ENCODE measurements at regions not wholly inside any gene's neighbourhood (a gene's known extent, or its start where the extent isn't known, plus 50 kb on each side); places are given as distances from the start of the nearest gene placed in this dataset.

DNA sequence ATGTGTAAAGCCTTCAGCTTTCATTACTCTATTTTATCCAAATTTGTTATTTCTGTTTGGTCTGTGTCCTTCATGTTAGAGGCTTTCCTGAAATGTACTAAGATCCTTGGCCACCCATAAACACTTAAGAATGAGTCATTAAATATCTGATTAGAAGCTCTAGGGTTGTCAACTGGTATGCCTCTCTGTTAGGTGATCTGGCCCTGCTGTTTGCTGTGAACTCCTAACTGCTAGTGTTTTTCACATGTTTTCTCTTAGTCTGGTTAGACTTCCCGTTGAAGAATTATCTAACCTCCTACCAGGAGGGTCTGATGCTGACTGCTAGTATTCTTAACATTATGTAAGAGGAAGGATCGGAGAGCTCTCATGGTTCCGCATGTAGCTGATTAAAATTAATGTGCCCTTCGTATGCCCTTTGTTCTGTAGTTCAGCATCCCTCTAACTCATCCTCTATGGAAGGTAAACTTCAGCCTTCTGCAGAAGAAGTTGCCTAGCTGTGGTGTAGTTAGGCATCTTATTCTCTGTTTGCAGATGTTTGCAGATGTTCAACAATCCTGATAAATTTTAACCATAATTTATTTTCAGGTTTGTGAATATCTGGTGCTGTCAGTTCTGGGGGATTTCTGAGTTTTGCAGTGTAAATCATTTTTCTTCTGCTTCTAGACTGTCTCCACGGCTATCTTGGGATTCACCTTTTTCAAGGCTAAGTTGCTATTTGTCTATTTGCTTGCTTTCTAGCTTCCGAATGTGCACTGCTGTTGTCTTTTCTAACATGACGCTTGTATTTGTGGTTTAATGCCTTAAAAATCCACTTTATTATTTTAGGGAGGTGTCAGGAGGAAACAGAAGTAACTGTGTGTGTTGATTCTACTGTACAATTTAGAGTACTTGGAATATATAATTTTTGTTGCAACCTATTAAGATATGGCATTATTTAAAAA lies 207.2 kb upstream of the SPRY2 start:
- no peaks in the 10 kb centered on the region for H3K27me3 ChIP-seq (replicated peaks; ENCODE audit: insufficient read depth)
- 73% methylated on average over 7 of the region's 7 CpGs for WGBS
- DNase-seq (ENCODE audit: low spot score): no peak
- no peaks in the 10 kb centered on the region for H3K36me3 ChIP-seq
- no peak overlapping the region for H3K4me3 ChIP-seq
- H3K27ac ChIP-seq: no peak overlapping the region
- H3K9me3 ChIP-seq: no peaks in the 10 kb centered on the region
- TF ChIP-seq, protein P1, sequence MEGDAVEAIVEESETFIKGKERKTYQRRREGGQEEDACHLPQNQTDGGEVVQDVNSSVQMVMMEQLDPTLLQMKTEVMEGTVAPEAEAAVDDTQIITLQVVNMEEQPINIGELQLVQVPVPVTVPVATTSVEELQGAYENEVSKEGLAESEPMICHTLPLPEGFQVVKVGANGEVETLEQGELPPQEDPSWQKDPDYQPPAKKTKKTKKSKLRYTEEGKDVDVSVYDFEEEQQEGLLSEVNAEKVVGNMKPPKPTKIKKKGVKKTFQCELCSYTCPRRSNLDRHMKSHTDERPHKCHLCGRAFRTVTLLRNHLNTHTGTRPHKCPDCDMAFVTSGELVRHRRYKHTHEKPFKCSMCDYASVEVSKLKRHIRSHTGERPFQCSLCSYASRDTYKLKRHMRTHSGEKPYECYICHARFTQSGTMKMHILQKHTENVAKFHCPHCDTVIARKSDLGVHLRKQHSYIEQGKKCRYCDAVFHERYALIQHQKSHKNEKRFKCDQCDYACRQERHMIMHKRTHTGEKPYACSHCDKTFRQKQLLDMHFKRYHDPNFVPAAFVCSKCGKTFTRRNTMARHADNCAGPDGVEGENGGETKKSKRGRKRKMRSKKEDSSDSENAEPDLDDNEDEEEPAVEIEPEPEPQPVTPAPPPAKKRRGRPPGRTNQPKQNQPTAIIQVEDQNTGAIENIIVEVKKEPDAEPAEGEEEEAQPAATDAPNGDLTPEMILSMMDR (IDR thresholded peaks at IDR 0.05): no peak
- TF ChIP-seq POLR2AphosphoS5 (IDR thresholded peaks at IDR 0.05) (no peak), POLR2A (IDR thresholded peaks at IDR 0.05) (no peak)
- intact Hi-C loops (cut with DNase I): no loop called here
- H3K4me1 ChIP-seq (replicated peaks): no peaks in the 10 kb centered on the region

DNA sequence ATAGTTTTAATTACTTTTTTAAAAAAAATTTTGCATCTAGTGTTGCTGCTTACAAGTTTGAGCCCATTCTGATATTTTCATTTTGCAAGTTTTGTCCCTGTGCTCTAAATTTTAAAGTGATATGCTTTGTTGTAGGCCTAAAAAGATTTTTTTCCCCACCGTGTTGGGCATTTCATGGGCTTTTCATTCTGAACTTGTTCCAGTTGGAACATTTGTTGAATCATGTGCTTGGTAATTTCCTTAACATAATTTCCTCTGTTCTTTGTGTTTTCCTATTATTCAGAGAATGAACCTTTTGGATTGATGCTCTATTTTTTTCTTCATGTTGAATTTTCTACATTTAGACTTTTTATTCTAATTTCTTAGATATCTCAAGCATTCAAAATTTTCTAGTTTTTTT lies 206.4 kb upstream of the SPRY2 start:
- Histone ChIP-seq H3K4me3 (no peak overlapping the region), H3K36me3 (no peaks in the 10 kb centered on the region), H3K27ac (no peak overlapping the region), H3K4me1 (replicated peaks) (no peaks in the 10 kb centered on the region), H3K9me3 (no peaks in the 10 kb centered on the region), H3K27me3 (replicated peaks; ENCODE audit: insufficient read depth) (no peaks in the 10 kb centered on the region)
- TF ChIP-seq, protein P1 (IDR thresholded peaks at IDR 0.05): no peak
- TF ChIP-seq POLR2AphosphoS5 (IDR thresholded peaks at IDR 0.05) (no peak), POLR2A (IDR thresholded peaks at IDR 0.05) (no peak)
- WGBS: 58% methylated on average over 1 of the region's 1 CpG
- intact Hi-C loops (cut with DNase I): no loop called here
- no peak for DNase-seq (ENCODE audit: low spot score)

DNA sequence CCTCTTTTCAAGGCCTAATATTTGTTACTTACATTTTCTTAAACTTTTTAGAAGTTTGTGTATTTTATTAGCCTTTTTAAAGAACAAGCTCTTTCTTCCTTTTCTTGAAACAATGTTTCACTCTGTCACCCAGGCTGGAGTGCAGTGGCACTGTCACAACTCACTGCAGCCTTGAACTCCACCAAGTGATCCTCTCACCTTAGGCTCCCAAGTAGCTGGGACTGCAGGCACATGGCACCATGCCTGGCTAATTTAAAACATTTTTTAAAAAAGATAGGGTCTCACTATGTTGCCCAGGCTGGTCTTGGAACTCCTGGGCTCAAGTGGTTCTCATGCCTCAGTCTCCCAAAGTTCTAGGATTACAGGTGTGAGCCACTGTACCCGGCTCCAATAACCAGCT lies 192.2 kb upstream of the SPRY2 start:
- H3K4me1 ChIP-seq (replicated peaks): no peaks in the 10 kb centered on the region
- no peak for DNase-seq (ENCODE audit: low spot score)
- no peak overlapping the region for H3K27ac ChIP-seq
- TF ChIP-seq, protein P1 (IDR thresholded peaks at IDR 0.05): no peak
- TF ChIP-seq POLR2A (IDR thresholded peaks at IDR 0.05): no peak
- TF ChIP-seq POLR2AphosphoS5 (IDR thresholded peaks at IDR 0.05): no peak
- intact Hi-C loops (cut with DNase I): no loop called here
- H3K36me3 ChIP-seq: no peaks in the 10 kb centered on the region
- H3K27me3 ChIP-seq (replicated peaks; ENCODE audit: insufficient read depth): no peaks in the 10 kb centered on the region
- WGBS: 95% methylated on average over 1 of the region's 1 CpG
- H3K9me3 ChIP-seq: no peaks in the 10 kb centered on the region
- H3K4me3 ChIP-seq: no peak overlapping the region

- no peak overlapping the region for H3K4me3 ChIP-seq
- H3K9me3 ChIP-seq: no peaks in the 10 kb centered on the region
- H3K4me1 ChIP-seq (replicated peaks): no peaks in the 10 kb centered on the region
- TF ChIP-seq POLR2AphosphoS5 (IDR thresholded peaks at IDR 0.05) (no peak), POLR2A (IDR thresholded peaks at IDR 0.05) (no peak)
- TF ChIP-seq, protein P1 (IDR thresholded peaks at IDR 0.05): no peak
- H3K36me3 ChIP-seq: no peaks in the 10 kb centered on the region
- H3K27me3 ChIP-seq (replicated peaks; ENCODE audit: insufficient read depth): no peaks in the 10 kb centered on the region
- no peak for DNase-seq (ENCODE audit: low spot score)
- intact Hi-C loops (cut with DNase I): no loop called here
- WGBS: 95% methylated on average over 1 of the region's 1 CpG
- no peak overlapping the region for H3K27ac ChIP-seq
Observed at GRCh38 chr13:80530902-80531301, 190.0 kb upstream of the SPRY2 start.

DNA sequence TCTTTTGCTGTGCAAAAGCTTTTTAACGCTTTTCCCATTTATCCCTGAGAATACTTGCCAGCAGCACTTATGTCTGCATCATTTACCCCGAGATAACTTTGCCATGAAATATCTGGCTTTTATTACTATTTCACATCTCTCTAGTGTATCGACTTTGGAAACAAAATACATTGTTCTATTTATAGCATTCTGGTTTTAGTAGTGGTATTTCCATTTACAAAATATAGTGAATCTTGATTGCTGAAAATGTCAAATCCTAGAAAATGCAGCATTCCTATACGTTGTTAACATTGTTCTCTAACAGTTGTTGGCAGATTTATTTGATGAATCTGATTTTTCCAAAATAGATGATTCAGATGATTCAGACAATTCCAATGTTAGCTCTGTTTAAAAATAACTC lies 189.3 kb upstream of the SPRY2 start:
- Histone ChIP-seq H3K9me3 (no peaks in the 10 kb centered on the region), H3K27ac (no peak overlapping the region), H3K36me3 (no peaks in the 10 kb centered on the region), H3K4me1 (replicated peaks) (no peaks in the 10 kb centered on the region), H3K27me3 (replicated peaks; ENCODE audit: insufficient read depth) (no peaks in the 10 kb centered on the region), H3K4me3 (no peak overlapping the region)
- TF ChIP-seq, protein P1 (IDR thresholded peaks at IDR 0.05): no peak
- TF ChIP-seq POLR2A (IDR thresholded peaks at IDR 0.05): no peak
- no peak for TF ChIP-seq POLR2AphosphoS5 (IDR thresholded peaks at IDR 0.05)
- WGBS: 86% methylated on average over 4 of the region's 4 CpGs
- no peak for DNase-seq (ENCODE audit: low spot score)
- intact Hi-C loops (cut with DNase I): no loop called here
